NT2/D1 (cell line): ENCODE measurements at regions not wholly inside any gene's neighbourhood (a gene's known extent, or its start where the extent isn't known, plus 50 kb on each side); places are given as distances from the start of the nearest gene placed in this dataset.
"Not testable (repeated sequence)": the region's sequence is repeated elsewhere in the genome, so short reads cannot be mapped to it uniquely, and the experiment has no call there.

Experiments
- DNase-seq: peaks from one replicate; pipeline ENCODE4 v3.0.0-alpha.2; 2011; ENCODE audit warnings: low read depth, low spot score
- H3K27me3 ChIP-seq: 2 replicates; pipeline ENCODE4 v1.6.0; 2011; ENCODE audit warnings: mild to moderate bottlenecking; ENCODE audit not compliant: insufficient read length, insufficient read depth
- H3K36me3 ChIP-seq: 2 replicates; pipeline ENCODE4 v1.6.1; 2011; ENCODE audit warnings: mild to moderate bottlenecking, low read length, mixed read lengths; ENCODE audit not compliant: insufficient read depth, insufficient read length
- H3K4me1 ChIP-seq: 2 replicates; pipeline ENCODE4 v1.5.1; 2011; ENCODE audit not compliant: insufficient read depth, insufficient read length
- H3K4me3 ChIP-seq: 2 replicates; pipeline ENCODE4 v1.5.1; 2011; ENCODE audit warnings: low read depth; ENCODE audit not compliant: insufficient read length
- H3K9ac ChIP-seq: 2 replicates; pipeline ENCODE4 v1.6.0; 2011; ENCODE audit warnings: low read depth; ENCODE audit not compliant: insufficient read length
- H3K9me3 ChIP-seq: 2 replicates; pipeline ENCODE4 v1.5.1; 2011; ENCODE audit warnings: mild to moderate bottlenecking, low read length; ENCODE audit not compliant: insufficient read depth
- SUZ12 ChIP-seq: IDR thresholded peaks from 2 replicates; pipeline ENCODE4 v1.6.1; 2011; ENCODE audit not compliant: insufficient read length, insufficient read depth; ENCODE audit errors: extremely low read depth
- YY1 ChIP-seq: IDR thresholded peaks from 2 replicates; pipeline ENCODE4 v1.6.1; 2011; ENCODE audit not compliant: insufficient read length, insufficient read depth
- ZNF274 ChIP-seq: IDR thresholded peaks from 2 replicates; pipeline ENCODE4 v1.6.1; 2011; ENCODE audit warnings: mild to moderate bottlenecking, low read depth, low read length

- TF ChIP-seq YY1: no peak
- no peak for TF ChIP-seq SUZ12
- TF ChIP-seq ZNF274: no peak
- H3K9ac ChIP-seq: no peak overlapping the region
Measured at GRCh38 chr9:78438211-78438610, 141.3 kb downstream of the PSAT1 start.

GRCh38 chr9:78438780-78439179, 141.9 kb downstream of the PSAT1 start:
- H3K4me3 ChIP-seq: no peak overlapping the region
- H3K4me1 ChIP-seq: peaks cover 5% of the 10 kb centered on the region
- TF ChIP-seq SUZ12: no peak
- no peak for TF ChIP-seq YY1
- TF ChIP-seq ZNF274: no peak
- no peak overlapping the region for H3K9ac ChIP-seq
- peaks cover 4% of the 10 kb centered on the region; the same call in 1 of the 2 replicates for H3K9me3 ChIP-seq
- no peaks in the 10 kb centered on the region for H3K36me3 ChIP-seq
- H3K27me3 ChIP-seq: no peaks in the 10 kb centered on the region
- no peak for DNase-seq

More at GRCh38 chr9:78438211-78438610, 141.3 kb downstream of the PSAT1 start:
- no peak overlapping the region for H3K4me3 ChIP-seq
- H3K36me3 ChIP-seq: no peaks in the 10 kb centered on the region
- H3K9me3 ChIP-seq: peaks cover 4% of the 10 kb centered on the region; the same call in 1 of the 2 replicates
- peaks cover 5% of the 10 kb centered on the region for H3K4me1 ChIP-seq
- peak; percentile 38 for DNase-seq
- no peaks in the 10 kb centered on the region for H3K27me3 ChIP-seq

- Histone ChIP-seq H3K9ac (peak overlapping the region; percentile 24), H3K4me3 (no peak overlapping the region), H3K27me3 (no peaks in the 10 kb centered on the region), H3K4me1 (peaks cover 5% of the 10 kb centered on the region), H3K9me3 (peaks cover 4% of the 10 kb centered on the region; the same call in 1 of the 2 replicates), H3K36me3 (no peaks in the 10 kb centered on the region)
- DNase-seq: peak; percentile 89
- TF ChIP-seq ZNF274 (no peak), YY1 (no peak), SUZ12 (no peak)
Measured at GRCh38 chr9:78439190-78439865, 142.4 kb downstream of the PSAT1 start.

- Histone ChIP-seq H3K9me3 (peaks cover 4% of the 10 kb centered on the region; the same call in 1 of the 2 replicates), H3K9ac (no peak overlapping the region), H3K36me3 (no peaks in the 10 kb centered on the region), H3K4me1 (peaks cover 5% of the 10 kb centered on the region), H3K4me3 (no peak overlapping the region), H3K27me3 (no peaks in the 10 kb centered on the region)
- TF ChIP-seq YY1 (no peak), SUZ12 (no peak), ZNF274 (no peak)
- no peak for DNase-seq
Measured at GRCh38 chr9:78439866-78440830, 143.2 kb downstream of the PSAT1 start.

GRCh38 chr9:78441396-78441795, 144.5 kb downstream of the PSAT1 start:
- Histone ChIP-seq H3K9ac (no peak overlapping the region), H3K27me3 (no peaks in the 10 kb centered on the region), H3K4me1 (peaks cover 5% of the 10 kb centered on the region), H3K9me3 (peaks cover 4% of the 10 kb centered on the region; the same call in 1 of the 2 replicates), H3K4me3 (no peak overlapping the region), H3K36me3 (no peaks in the 10 kb centered on the region)
- DNase-seq: no peak
- TF ChIP-seq ZNF274 (no peak), SUZ12 (no peak), YY1 (no peak)

GRCh38 chr9:78441822-78442431, 145.0 kb downstream of the PSAT1 start:
- TF ChIP-seq ZNF274 (no peak), YY1 (no peak), SUZ12 (no peak)
- peaks cover 4% of the 10 kb centered on the region for H3K9me3 ChIP-seq
- H3K36me3 ChIP-seq: no peaks in the 10 kb centered on the region
- H3K4me1 ChIP-seq: peaks cover 5% of the 10 kb centered on the region
- H3K4me3 ChIP-seq: no peak overlapping the region
- no peaks in the 10 kb centered on the region for H3K27me3 ChIP-seq
- no peak for DNase-seq
- no peak overlapping the region for H3K9ac ChIP-seq

- not testable (repeated sequence) for H3K9ac ChIP-seq, H3K9me3 ChIP-seq, H3K4me1 ChIP-seq, H3K36me3 ChIP-seq, H3K27me3 ChIP-seq, DNase-seq, H3K4me3 ChIP-seq
Measured at GRCh38 chr9:78442577-78442976, 145.7 kb downstream of the PSAT1 start.
